GM23338 (cell line): ENCODE measurements at regions not wholly inside any gene's neighbourhood (a gene's known extent, or its start where the extent isn't known, plus 50 kb on each side); places are given as distances from the start of the nearest gene placed in this dataset.

Source experiments
- ATAC-seq: fragments of 200-7000 bp; cut with Tn5 transposase; 3 replicates; pipeline ENCODE4 v1.9.1; 2020
- DNase-seq: peaks from one replicate; pipeline ENCODE4 v3.0.0-alpha.2; 2015; ENCODE audit warnings: low spot score
- H2AFZ ChIP-seq: fragments of 200-600 bp; sonication (generic); 2 replicates; pipeline ENCODE4 v1.8.0; 2016; ENCODE audit warnings: antibody characterized with exemption, mild to moderate bottlenecking, moderate library complexity
- H3F3A ChIP-seq: fragments of 200-600 bp; sonication (generic); replicated peaks from 2 replicates; pipeline ENCODE4 v1.8.0; 2017; ENCODE audit warnings: antibody characterized with exemption, mixed run types, low read depth
- H3K27ac ChIP-seq: fragments of 200-600 bp; sonication (generic); 2 replicates; pipeline ENCODE4 v1.6.1; 2016; ENCODE audit warnings: low read depth
- H3K27me3 ChIP-seq: fragments of 200-600 bp; sonication (generic); 2 replicates; pipeline ENCODE4 v1.8.0; 2016; ENCODE audit warnings: mild to moderate bottlenecking, mixed run types, moderate library complexity; ENCODE audit not compliant: insufficient read depth
- H3K36me3 ChIP-seq: fragments of 200-600 bp; sonication (generic); 2 replicates; pipeline ENCODE4 v1.8.0; 2016; ENCODE audit warnings: mild to moderate bottlenecking; ENCODE audit not compliant: insufficient read depth
- H3K4me1 ChIP-seq: fragments of 200-600 bp; sonication (generic); 2 replicates; pipeline ENCODE4 v1.8.0; 2016; ENCODE audit warnings: mild to moderate bottlenecking, moderate library complexity; ENCODE audit not compliant: insufficient read depth
- H3K4me2 ChIP-seq: fragments of 200-600 bp; sonication (generic); 2 replicates; pipeline ENCODE4 v1.7.1; 2017; ENCODE audit warnings: mixed run types
- H3K4me3 ChIP-seq: fragments of 200-600 bp; sonication (generic); 2 replicates; pipeline ENCODE4 v1.6.1; 2016; ENCODE audit warnings: mixed run types
- H3K79me2 ChIP-seq: fragments of 200-600 bp; sonication (generic); replicated peaks from 2 replicates; pipeline ENCODE4 v1.8.0; 2017; ENCODE audit warnings: mild to moderate bottlenecking; ENCODE audit not compliant: insufficient read depth
- H3K9me2 ChIP-seq: fragments of 200-600 bp; sonication (generic); 2 replicates; pipeline ENCODE4 v1.8.0; 2017; ENCODE audit not compliant: insufficient read depth
- H4K20me1 ChIP-seq: fragments of 200-600 bp; sonication (generic); replicated peaks from 2 replicates; pipeline ENCODE4 v1.8.0; 2017; ENCODE audit warnings: mild to moderate bottlenecking; ENCODE audit not compliant: insufficient read depth
- H3K27ac Mint-ChIP-seq: 2 replicates; pipeline ENCODE4 v1.8.0; 2020; ENCODE audit warnings: inconsistent platforms, mild to moderate bottlenecking, moderate library complexity, mixed read lengths
- H3K27me3 Mint-ChIP-seq: 3 replicates; pipeline ENCODE4 v1.8.0; 2022; ENCODE audit warnings: low read depth, mild to moderate bottlenecking, moderate library complexity, mixed read lengths, inconsistent platforms; ENCODE audit not compliant: insufficient read depth, poor library complexity
- H3K36me3 Mint-ChIP-seq: 3 replicates; pipeline ENCODE4 v1.8.0; 2021; ENCODE audit warnings: low read depth, mild to moderate bottlenecking, inconsistent platforms, moderate library complexity, mixed read lengths
- H3K4me1 Mint-ChIP-seq: 3 replicates; pipeline ENCODE4 v1.8.0; 2020; ENCODE audit warnings: mild to moderate bottlenecking, inconsistent platforms, mixed read lengths
- H3K4me3 Mint-ChIP-seq: 3 replicates; pipeline ENCODE4 v1.8.0; 2021; ENCODE audit warnings: moderate library complexity, mild to moderate bottlenecking, inconsistent platforms, mixed read lengths
- H3K9me3 Mint-ChIP-seq: 3 replicates; pipeline ENCODE4 v1.8.0; 2020; ENCODE audit warnings: moderate library complexity, mild to moderate bottlenecking, inconsistent platforms, mixed read lengths
- CREB1 ChIP-seq: fragments of 250-450 bp; sonication (Bioruptor Pico); IDR thresholded peaks from 2 replicates; pipeline ENCODE4 v1.5.0; 2020; ENCODE audit warnings: low read depth, mild to moderate bottlenecking, moderate library complexity
- EZH2 ChIP-seq: fragments of 200-600 bp; sonication (generic); IDR thresholded peaks from one replicate; pipeline ENCODE4 v1.8.0; 2017; ENCODE audit warnings: antibody characterized with exemption, mild to moderate bottlenecking, low read depth; ENCODE audit not compliant: unreplicated experiment
- EZH2phosphoT487 ChIP-seq: fragments of 200-600 bp; sonication (generic); IDR thresholded peaks from one replicate; pipeline ENCODE4 v1.8.1; 2018; ENCODE audit warnings: antibody characterized with exemption; ENCODE audit not compliant: unreplicated experiment
- JUNB ChIP-seq: IDR thresholded peaks from one replicate; pipeline ENCODE4 v1.6.1; 2016; ENCODE audit warnings: antibody characterized with exemption; ENCODE audit not compliant: unreplicated experiment
- NANOG ChIP-seq: IDR thresholded peaks from 2 replicates; pipeline ENCODE4 v1.6.1; 2016; ENCODE audit warnings: antibody characterized with exemption, borderline replicate concordance
- ZNF114 ChIP-seq: fragments of 250-450 bp; sonication (Bioruptor Pico); IDR thresholded peaks from 2 replicates; pipeline ENCODE4 v1.5.0; 2020; ENCODE audit warnings: mild to moderate bottlenecking, moderate library complexity
- ZNF331 ChIP-seq: fragments of 250-450 bp; sonication (Bioruptor Pico); IDR thresholded peaks from 2 replicates; pipeline ENCODE4 v1.5.0; 2020; ENCODE audit warnings: low read depth, mild to moderate bottlenecking, moderate library complexity
- TF ChIP-seq, protein P1 (sequence below): fragments of 250-450 bp; sonication (Bioruptor Pico); IDR thresholded peaks from 2 replicates; pipeline ENCODE4 v1.5.0; 2020; ENCODE audit warnings: mild to moderate bottlenecking, moderate library complexity
- TF ChIP-seq, protein P2 (sequence below): IDR thresholded peaks from 2 replicates; pipeline ENCODE4 v1.6.1; 2016; ENCODE audit warnings: antibody characterized with exemption
- TF ChIP-seq, protein P3 (sequence below), 2 experiments: fragments of 200-600 bp in 1 of 2; sonication (generic) in 1 of 2; conservative IDR thresholded peaks; 2 replicates each; pipeline versions ENCODE4 v1.5.1 to v1.6.1; 2016 to 2017; ENCODE audit warnings: antibody characterized with exemption in 2 of 2, low read depth in 2 of 2, mild to moderate bottlenecking in 2 of 2, moderate library complexity in 1 of 2

DNA sequence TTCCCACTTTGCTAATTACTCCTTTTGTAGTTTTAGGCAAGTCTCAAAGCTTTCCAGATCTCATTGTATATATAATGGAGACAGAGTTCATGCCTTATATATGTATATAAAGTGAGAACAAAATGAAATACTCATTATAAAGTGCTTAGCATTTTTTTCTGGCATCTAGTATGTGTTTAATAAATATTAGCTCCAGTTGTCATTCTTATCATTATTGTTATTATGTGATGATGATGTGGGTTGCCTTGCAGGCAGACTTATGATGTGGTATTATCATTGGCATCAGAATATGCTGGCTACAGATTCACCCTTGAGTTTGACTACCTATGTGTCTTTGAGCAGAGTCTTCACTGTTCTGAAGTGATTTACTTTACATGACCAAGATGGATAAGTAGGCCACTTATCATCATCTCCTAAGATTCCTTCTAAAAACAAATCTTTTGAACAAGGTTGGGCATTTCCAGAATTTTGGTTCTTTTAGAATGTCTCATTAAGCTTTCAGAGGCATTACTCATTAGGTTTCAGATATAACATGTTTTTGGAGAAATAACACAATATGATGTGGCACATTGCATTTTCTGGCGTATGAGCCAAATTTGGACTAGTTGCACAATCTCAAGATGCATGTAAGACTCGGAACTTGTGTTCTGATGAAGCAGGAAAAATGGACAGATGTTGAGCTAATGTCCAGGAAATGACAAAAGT lies 145.6 kb upstream of the TNC start:
- TF ChIP-seq, protein P1, sequence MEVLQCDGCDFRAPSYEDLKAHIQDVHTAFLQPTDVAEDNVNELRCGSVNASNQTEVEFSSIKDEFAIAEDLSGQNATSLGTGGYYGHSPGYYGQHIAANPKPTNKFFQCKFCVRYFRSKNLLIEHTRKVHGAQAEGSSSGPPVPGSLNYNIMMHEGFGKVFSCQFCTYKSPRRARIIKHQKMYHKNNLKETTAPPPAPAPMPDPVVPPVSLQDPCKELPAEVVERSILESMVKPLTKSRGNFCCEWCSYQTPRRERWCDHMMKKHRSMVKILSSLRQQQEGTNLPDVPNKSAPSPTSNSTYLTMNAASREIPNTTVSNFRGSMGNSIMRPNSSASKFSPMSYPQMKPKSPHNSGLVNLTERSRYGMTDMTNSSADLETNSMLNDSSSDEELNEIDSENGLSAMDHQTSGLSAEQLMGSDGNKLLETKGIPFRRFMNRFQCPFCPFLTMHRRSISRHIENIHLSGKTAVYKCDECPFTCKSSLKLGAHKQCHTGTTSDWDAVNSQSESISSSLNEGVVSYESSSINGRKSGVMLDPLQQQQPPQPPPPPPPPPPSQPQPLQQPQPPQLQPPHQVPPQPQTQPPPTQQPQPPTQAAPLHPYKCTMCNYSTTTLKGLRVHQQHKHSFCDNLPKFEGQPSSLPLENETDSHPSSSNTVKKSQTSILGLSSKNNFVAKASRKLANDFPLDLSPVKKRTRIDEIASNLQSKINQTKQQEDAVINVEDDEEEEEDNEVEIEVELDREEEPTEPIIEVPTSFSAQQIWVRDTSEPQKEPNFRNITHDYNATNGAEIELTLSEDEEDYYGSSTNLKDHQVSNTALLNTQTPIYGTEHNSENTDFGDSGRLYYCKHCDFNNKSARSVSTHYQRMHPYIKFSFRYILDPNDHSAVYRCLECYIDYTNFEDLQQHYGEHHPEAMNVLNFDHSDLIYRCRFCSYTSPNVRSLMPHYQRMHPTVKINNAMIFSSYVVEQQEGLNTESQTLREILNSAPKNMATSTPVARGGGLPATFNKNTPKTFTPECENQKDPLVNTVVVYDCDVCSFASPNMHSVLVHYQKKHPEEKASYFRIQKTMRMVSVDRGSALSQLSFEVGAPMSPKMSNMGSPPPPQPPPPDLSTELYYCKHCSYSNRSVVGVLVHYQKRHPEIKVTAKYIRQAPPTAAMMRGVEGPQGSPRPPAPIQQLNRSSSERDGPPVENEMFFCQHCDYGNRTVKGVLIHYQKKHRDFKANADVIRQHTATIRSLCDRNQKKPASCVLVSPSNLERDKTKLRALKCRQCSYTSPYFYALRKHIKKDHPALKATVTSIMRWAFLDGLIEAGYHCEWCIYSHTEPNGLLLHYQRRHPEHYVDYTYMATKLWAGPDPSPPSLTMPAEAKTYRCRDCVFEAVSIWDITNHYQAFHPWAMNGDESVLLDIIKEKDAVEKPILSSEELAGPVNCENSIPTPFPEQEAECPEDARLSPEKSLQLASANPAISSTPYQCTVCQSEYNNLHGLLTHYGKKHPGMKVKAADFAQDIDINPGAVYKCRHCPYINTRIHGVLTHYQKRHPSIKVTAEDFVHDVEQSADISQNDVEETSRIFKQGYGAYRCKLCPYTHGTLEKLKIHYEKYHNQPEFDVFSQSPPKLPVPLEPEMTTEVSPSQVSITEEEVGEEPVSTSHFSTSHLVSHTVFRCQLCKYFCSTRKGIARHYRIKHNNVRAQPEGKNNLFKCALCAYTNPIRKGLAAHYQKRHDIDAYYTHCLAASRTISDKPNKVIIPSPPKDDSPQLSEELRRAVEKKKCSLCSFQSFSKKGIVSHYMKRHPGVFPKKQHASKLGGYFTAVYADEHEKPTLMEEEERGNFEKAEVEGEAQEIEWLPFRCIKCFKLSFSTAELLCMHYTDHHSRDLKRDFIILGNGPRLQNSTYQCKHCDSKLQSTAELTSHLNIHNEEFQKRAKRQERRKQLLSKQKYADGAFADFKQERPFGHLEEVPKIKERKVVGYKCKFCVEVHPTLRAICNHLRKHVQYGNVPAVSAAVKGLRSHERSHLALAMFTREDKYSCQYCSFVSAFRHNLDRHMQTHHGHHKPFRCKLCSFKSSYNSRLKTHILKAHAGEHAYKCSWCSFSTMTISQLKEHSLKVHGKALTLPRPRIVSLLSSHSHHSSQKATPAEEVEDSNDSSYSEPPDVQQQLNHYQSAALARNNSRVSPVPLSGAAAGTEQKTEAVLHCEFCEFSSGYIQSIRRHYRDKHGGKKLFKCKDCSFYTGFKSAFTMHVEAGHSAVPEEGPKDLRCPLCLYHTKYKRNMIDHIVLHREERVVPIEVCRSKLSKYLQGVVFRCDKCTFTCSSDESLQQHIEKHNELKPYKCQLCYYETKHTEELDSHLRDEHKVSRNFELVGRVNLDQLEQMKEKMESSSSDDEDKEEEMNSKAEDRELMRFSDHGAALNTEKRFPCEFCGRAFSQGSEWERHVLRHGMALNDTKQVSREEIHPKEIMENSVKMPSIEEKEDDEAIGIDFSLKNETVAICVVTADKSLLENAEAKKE, result no peak
- no peak for TF ChIP-seq EZH2phosphoT487
- TF ChIP-seq CREB1 (CRISPR knock-in tag), result no peak
- TF ChIP-seq ZNF331 (CRISPR knock-in tag), result no peak
- TF ChIP-seq, protein P2, sequence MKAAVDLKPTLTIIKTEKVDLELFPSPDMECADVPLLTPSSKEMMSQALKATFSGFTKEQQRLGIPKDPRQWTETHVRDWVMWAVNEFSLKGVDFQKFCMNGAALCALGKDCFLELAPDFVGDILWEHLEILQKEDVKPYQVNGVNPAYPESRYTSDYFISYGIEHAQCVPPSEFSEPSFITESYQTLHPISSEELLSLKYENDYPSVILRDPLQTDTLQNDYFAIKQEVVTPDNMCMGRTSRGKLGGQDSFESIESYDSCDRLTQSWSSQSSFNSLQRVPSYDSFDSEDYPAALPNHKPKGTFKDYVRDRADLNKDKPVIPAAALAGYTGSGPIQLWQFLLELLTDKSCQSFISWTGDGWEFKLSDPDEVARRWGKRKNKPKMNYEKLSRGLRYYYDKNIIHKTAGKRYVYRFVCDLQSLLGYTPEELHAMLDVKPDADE, result no peak
- no peak for TF ChIP-seq EZH2
- TF ChIP-seq JUNB, result no peak
- TF ChIP-seq, protein P3, sequence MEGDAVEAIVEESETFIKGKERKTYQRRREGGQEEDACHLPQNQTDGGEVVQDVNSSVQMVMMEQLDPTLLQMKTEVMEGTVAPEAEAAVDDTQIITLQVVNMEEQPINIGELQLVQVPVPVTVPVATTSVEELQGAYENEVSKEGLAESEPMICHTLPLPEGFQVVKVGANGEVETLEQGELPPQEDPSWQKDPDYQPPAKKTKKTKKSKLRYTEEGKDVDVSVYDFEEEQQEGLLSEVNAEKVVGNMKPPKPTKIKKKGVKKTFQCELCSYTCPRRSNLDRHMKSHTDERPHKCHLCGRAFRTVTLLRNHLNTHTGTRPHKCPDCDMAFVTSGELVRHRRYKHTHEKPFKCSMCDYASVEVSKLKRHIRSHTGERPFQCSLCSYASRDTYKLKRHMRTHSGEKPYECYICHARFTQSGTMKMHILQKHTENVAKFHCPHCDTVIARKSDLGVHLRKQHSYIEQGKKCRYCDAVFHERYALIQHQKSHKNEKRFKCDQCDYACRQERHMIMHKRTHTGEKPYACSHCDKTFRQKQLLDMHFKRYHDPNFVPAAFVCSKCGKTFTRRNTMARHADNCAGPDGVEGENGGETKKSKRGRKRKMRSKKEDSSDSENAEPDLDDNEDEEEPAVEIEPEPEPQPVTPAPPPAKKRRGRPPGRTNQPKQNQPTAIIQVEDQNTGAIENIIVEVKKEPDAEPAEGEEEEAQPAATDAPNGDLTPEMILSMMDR (conservative IDR thresholded peaks at IDR 0.05; ENCODE audit: low read depth in 2 of 2), result no peak
- no peak for TF ChIP-seq ZNF114 (CRISPR knock-in tag)
- no peak for TF ChIP-seq NANOG
- no peak for ATAC-seq
- Histone ChIP-seq H4K20me1 (no peaks in the 10 kb centered on the region), H3K27me3 (no peaks in the 10 kb centered on the region), H2AFZ (no peak overlapping the region), H3K4me1 (no peaks in the 10 kb centered on the region), H3K79me2 (no peaks in the 10 kb centered on the region), H3F3A (no peaks in the 10 kb centered on the region), H3K4me2 (no peak overlapping the region), H3K36me3 (no peaks in the 10 kb centered on the region), H3K27ac (no peak overlapping the region), H3K4me3 (no peak overlapping the region), H3K9me2 (peaks cover 10% of the 10 kb centered on the region)
- no peak for DNase-seq
- Mint-ChIP-seq H3K9me3 (no peaks in the 10 kb centered on the region), H3K27me3 (no peaks in the 10 kb centered on the region), H3K27ac (no peak overlapping the region), H3K4me3 (no peak overlapping the region), H3K36me3 (no peaks in the 10 kb centered on the region), H3K4me1 (no peaks in the 10 kb centered on the region)
